ENCODE measurements at regions not wholly inside any gene's neighbourhood (a gene's known extent, or its start where the extent isn't known, plus 50 kb on each side); places are given as distances from the start of the nearest gene placed in this dataset.

DNA sequence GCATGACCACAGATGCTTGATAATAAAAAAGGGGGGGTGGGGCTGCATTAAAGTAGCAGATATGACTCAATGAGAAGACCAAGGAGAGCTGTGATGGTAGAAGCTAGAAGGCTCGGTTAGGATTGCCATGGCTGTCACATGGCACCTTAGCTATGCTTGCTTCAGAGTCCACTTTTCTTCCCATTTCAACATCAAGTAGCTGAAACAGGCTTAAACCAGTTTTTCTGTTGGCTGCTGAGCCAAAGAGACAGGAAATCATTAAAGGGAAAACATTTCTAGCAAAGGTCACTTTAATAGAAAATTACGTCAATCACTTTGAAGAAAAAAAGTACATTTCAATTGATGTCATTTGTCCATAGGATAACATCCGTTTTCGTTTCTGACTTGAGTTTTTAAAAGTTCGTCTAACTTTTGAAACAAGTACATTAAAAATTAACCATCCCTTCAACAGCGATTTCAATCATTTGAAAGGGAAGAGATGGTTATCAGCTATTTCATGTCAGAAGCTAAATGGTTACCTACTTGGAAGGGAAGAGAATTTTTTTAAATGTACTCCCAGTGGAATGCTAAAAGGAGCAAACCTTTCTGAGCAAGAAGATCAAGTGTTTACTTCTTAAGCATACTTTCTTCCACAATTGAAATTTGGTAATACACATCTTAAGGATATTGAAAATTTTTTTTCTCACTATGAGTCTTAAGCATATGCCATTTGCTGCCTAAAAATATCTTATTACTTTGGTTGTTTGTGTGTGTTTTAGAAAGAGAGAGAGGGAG lies 488.1 kb upstream of the PRMT6 start:
- ATAC-seq (ENCODE audit: low FRiP score) (no peak), DNase-seq (no peak)
- no peak overlapping the region for H3K4me3 ChIP-seq (ENCODE audit: low read length in 2 of 2)
- 35 to 43% methylated on average over 6 of the region's 6 CpGs for WGBS, 2 donors
- intact Hi-C loops (cut with DNase I): no loop called here
- H3K27me3 ChIP-seq (ENCODE audit: control insufficient read depth in 1 of 2, insufficient read depth in 2 of 2, low read length in 1 of 2): no peaks in the 10 kb centered on the region
- no peak overlapping the region for H3K27ac ChIP-seq (ENCODE audit: low read depth in 1 of 2, low read length in 2 of 2)
- H3K36me3 ChIP-seq (ENCODE audit: control insufficient read depth in 1 of 2, insufficient read depth in 2 of 2, low read length in 1 of 2): no peaks in the 10 kb centered on the region
- no peaks in the 10 kb centered on the region for H3K9me3 ChIP-seq (ENCODE audit: control insufficient read depth, low read length)
- H3K4me1 ChIP-seq (ENCODE audit: control insufficient read depth in 1 of 2, insufficient read depth in 2 of 2, low read length in 2 of 2): no peaks in the 10 kb centered on the region

DNA sequence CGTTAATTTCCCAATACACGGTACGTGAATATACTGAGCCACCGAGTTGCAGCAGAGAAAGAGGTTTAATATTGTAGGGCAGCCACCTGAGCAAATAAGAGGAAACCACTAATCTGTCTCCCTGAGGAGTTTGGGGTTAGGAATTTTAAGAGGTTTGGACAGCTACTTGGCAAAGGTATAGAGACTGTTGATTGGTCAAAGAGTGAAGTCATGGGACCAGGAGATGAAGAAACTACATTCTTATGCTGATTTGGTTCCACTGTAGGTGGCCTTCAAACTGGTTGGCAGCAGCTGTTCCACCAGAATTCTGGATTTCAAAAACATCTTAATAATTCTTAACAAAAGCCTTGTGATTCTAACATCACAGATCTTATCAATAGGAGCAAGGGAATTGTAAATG lies 485.4 kb upstream of the PRMT6 start:
- Histone ChIP-seq H3K4me1 (ENCODE audit: control insufficient read depth in 1 of 2, insufficient read depth in 2 of 2, low read length in 2 of 2) (no peaks in the 10 kb centered on the region), H3K36me3 (ENCODE audit: control insufficient read depth in 1 of 2, insufficient read depth in 2 of 2, low read length in 1 of 2) (no peaks in the 10 kb centered on the region), H3K4me3 (ENCODE audit: low read length in 2 of 2) (no peak overlapping the region), H3K27ac (ENCODE audit: low read depth in 1 of 2, low read length in 2 of 2) (no peak overlapping the region), H3K27me3 (ENCODE audit: control insufficient read depth in 1 of 2, insufficient read depth in 2 of 2, low read length in 1 of 2) (no peaks in the 10 kb centered on the region), H3K9me3 (ENCODE audit: control insufficient read depth, low read length) (peaks cover 1% of the 10 kb centered on the region)
- ATAC-seq (ENCODE audit: low FRiP score) (no peak), DNase-seq (no peak)
- 67 to 75% methylated on average over 4 of the region's 4 CpGs for WGBS, 2 donors
- intact Hi-C loops (cut with DNase I): no loop called here

DNA sequence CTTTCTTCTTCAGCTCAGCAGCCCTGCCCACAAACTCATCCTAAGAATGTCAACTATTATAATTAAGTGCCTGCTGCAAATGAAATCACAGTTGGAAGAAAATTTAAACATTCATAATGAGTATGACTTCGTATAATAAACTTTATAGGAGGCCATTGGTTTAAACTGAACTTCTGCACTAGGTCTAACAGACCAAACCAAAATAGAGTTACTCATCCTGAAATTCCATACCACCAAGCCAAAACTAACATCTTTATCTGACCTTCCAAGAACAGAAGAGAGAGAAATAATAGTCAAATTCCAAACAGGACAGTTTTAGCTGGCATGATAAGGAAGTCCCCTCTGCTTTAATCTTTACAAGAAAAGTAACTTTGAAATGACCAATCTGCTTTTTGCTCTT lies 472.4 kb upstream of the PRMT6 start:
- peaks cover 8% of the 10 kb centered on the region for H3K9me3 ChIP-seq (ENCODE audit: control insufficient read depth, low read length)
- no peaks in the 10 kb centered on the region for H3K36me3 ChIP-seq (ENCODE audit: control insufficient read depth in 1 of 2, insufficient read depth in 2 of 2, low read length in 1 of 2)
- no peaks in the 10 kb centered on the region for H3K27me3 ChIP-seq (ENCODE audit: control insufficient read depth in 1 of 2, insufficient read depth in 2 of 2, low read length in 1 of 2)
- ATAC-seq (ENCODE audit: low FRiP score) (no peak), DNase-seq (no peak)
- 15 to 16% methylated on average over 1 of the region's 1 CpG for WGBS, 2 donors
- no peak overlapping the region for H3K4me3 ChIP-seq (ENCODE audit: low read length in 2 of 2)
- intact Hi-C loops (cut with DNase I): loop anchor here in 1 of 2 donors (5.0 kb wide), 1 partner anchor 1168 kb away; no protein-coding TSS in a partner anchor
- no peak overlapping the region for H3K27ac ChIP-seq (ENCODE audit: low read depth in 1 of 2, low read length in 2 of 2)
- H3K4me1 ChIP-seq (ENCODE audit: control insufficient read depth in 1 of 2, insufficient read depth in 2 of 2, low read length in 2 of 2): no peaks in the 10 kb centered on the region

DNA sequence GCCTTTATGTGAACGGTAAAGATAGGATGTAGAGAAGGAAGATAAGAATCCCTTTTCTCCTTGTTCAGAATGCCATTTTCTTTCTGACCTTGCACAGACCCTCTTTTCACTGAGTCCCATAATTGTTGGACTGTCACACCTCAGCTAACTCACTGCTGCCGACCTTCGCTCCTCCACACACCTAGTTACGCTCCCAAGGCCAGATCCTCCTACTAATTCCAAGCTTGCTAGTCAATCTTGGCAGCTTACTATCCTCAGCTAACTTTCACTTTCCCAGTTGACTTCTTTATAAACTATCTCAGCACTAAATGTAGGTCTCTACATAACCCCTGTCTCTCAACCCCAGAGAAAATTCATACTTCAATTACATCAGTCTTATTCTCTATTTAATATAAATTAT lies 471.8 kb upstream of the PRMT6 start:
- 71 to 82% methylated on average over 4 of the region's 4 CpGs for WGBS, 2 donors
- ATAC-seq (ENCODE audit: low FRiP score): no peak

DNA sequence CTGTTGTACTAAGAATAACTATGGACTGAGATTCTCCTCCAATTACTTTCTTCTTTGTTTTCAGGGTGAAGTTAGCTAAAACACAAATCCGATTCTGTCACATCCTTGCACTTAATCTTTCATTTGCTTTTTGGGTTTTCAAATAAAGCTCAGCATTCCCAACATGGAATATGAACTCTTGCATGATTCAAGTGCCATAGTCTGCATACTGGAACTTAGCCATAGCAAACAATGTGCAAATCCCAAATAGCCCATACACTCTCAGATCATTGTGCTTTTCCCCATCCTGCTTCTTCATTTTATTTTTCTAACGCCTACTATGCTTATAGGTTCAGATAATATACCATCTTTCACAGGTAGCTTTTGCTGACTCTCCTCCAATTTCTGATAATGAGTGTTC lies 455.8 kb upstream of the PRMT6 start:
- no peaks in the 10 kb centered on the region for H3K9me3 ChIP-seq (ENCODE audit: control insufficient read depth, low read length)
- no peak for DNase-seq
- WGBS, 2 donors: 0 to 6% methylated on average over 2 of the region's 2 CpGs
- no peak overlapping the region for H3K27ac ChIP-seq (ENCODE audit: low read depth in 1 of 2, low read length in 2 of 2)
- no peak overlapping the region for H3K4me3 ChIP-seq (ENCODE audit: low read length in 2 of 2)
- ATAC-seq (ENCODE audit: low FRiP score): no peak
- no peaks in the 10 kb centered on the region for H3K4me1 ChIP-seq (ENCODE audit: control insufficient read depth in 1 of 2, insufficient read depth in 2 of 2, low read length in 2 of 2)
- H3K27me3 ChIP-seq (ENCODE audit: control insufficient read depth in 1 of 2, insufficient read depth in 2 of 2, low read length in 1 of 2): no peaks in the 10 kb centered on the region
- H3K36me3 ChIP-seq (ENCODE audit: control insufficient read depth in 1 of 2, insufficient read depth in 2 of 2, low read length in 1 of 2): no peaks in the 10 kb centered on the region
- intact Hi-C loops (cut with DNase I): no loop called here

More for the DNA sequence above, 471.8 kb upstream of the PRMT6 start:
- H3K27me3 ChIP-seq (ENCODE audit: control insufficient read depth in 1 of 2, insufficient read depth in 2 of 2, low read length in 1 of 2): no peaks in the 10 kb centered on the region
- no peak overlapping the region for H3K27ac ChIP-seq (ENCODE audit: low read depth in 1 of 2, low read length in 2 of 2)
- H3K9me3 ChIP-seq (ENCODE audit: control insufficient read depth, low read length): peaks cover 10% of the 10 kb centered on the region
- no peaks in the 10 kb centered on the region for H3K4me1 ChIP-seq (ENCODE audit: control insufficient read depth in 1 of 2, insufficient read depth in 2 of 2, low read length in 2 of 2)
- intact Hi-C loops (cut with DNase I): loop anchor here in 1 of 2 donors (5.0 kb wide), 1 partner anchor 1168 kb away; no protein-coding TSS in a partner anchor
- H3K4me3 ChIP-seq (ENCODE audit: low read length in 2 of 2): no peak overlapping the region
- no peaks in the 10 kb centered on the region for H3K36me3 ChIP-seq (ENCODE audit: control insufficient read depth in 1 of 2, insufficient read depth in 2 of 2, low read length in 1 of 2)
- DNase-seq: no peak

DNA sequence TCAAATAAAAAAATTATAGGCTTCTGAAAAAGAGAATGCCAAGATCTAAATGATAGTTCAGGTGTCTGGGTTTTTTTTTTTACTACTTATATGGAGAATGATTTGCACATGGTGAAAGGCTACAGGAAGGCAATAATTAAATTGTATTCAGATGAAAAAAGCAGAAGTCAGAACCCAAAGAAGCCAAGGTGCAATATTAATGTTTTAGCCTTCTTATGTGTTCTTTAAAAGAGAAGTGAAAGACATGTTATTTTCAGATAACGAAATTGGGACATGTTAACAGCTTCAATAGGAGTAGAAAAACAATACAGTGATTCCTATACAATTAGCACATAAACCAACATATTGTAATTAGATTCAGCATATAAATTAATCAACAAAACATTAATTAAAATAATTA lies 452.9 kb upstream of the PRMT6 start:
- 89 to 97% methylated on average over 1 of the region's 1 CpG for WGBS, 2 donors
- ATAC-seq (ENCODE audit: low FRiP score) (no peak), DNase-seq (no peak)
- Histone ChIP-seq H3K27me3 (ENCODE audit: control insufficient read depth in 1 of 2, insufficient read depth in 2 of 2, low read length in 1 of 2) (no peaks in the 10 kb centered on the region), H3K4me1 (ENCODE audit: control insufficient read depth in 1 of 2, insufficient read depth in 2 of 2, low read length in 2 of 2) (no peaks in the 10 kb centered on the region), H3K4me3 (ENCODE audit: low read length in 2 of 2) (no peak overlapping the region), H3K9me3 (ENCODE audit: control insufficient read depth, low read length) (no peaks in the 10 kb centered on the region), H3K27ac (ENCODE audit: low read depth in 1 of 2, low read length in 2 of 2) (no peak overlapping the region), H3K36me3 (ENCODE audit: control insufficient read depth in 1 of 2, insufficient read depth in 2 of 2, low read length in 1 of 2) (no peaks in the 10 kb centered on the region)
- intact Hi-C loops (cut with DNase I): no loop called here

DNA sequence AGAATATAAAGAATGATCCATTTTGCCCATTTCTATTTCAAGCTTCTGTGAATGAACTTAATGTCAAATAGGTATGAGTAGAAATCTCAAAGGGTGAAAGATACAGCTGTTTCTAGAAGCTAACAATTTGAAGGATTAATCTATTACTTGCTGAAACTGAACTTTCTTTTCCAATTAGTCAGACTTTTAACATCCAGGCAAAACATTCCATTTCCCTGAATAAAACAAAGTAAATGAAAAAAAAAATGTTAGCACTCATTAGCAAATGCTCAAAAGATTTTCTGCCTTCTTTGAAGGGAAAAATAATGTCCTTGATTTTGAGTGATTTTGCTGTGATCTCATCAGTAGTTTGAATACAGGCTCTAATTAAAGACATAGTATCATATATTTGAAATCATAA lies 447.6 kb upstream of the PRMT6 start:
- ATAC-seq (ENCODE audit: low FRiP score): no peak
- H3K4me3 ChIP-seq (ENCODE audit: low read length in 2 of 2): no peak overlapping the region
- H3K27me3 ChIP-seq (ENCODE audit: control insufficient read depth in 1 of 2, insufficient read depth in 2 of 2, low read length in 1 of 2): no peaks in the 10 kb centered on the region
- no peak for DNase-seq
- no peaks in the 10 kb centered on the region for H3K4me1 ChIP-seq (ENCODE audit: control insufficient read depth in 1 of 2, insufficient read depth in 2 of 2, low read length in 2 of 2)
- H3K36me3 ChIP-seq (ENCODE audit: control insufficient read depth in 1 of 2, insufficient read depth in 2 of 2, low read length in 1 of 2): no peaks in the 10 kb centered on the region
- intact Hi-C loops (cut with DNase I): no loop called here
- H3K9me3 ChIP-seq (ENCODE audit: control insufficient read depth, low read length): no peaks in the 10 kb centered on the region
- H3K27ac ChIP-seq (ENCODE audit: low read depth in 1 of 2, low read length in 2 of 2): no peak overlapping the region

DNA sequence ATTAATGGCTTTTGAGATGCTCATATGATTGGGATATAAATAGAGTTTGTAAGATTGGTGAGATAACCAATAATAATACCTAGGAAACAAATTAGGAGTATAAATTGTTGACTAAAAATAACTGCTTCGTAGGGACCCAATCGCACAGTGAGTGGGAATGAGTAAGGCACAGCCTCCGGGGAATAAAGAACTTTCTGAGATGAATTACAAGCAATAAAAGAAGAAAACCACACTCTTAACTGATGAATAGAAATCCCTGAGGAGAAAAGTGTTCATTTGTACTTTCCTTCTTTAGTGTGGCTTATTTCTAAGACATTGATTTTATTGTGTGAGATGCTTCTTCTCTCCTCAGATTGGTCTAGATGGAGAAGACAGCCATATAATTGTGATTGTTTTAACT lies 443.4 kb upstream of the PRMT6 start:
- DNase-seq (no peak), ATAC-seq (ENCODE audit: low FRiP score) (no peak)
- no peaks in the 10 kb centered on the region for H3K9me3 ChIP-seq (ENCODE audit: control insufficient read depth, low read length)
- no peak overlapping the region for H3K4me3 ChIP-seq (ENCODE audit: low read length in 2 of 2)
- H3K27ac ChIP-seq (ENCODE audit: low read depth in 1 of 2, low read length in 2 of 2): no peak overlapping the region
- WGBS, 2 donors: 43 to 49% methylated on average over 3 of the region's 3 CpGs
- intact Hi-C loops (cut with DNase I): no loop called here
- no peaks in the 10 kb centered on the region for H3K4me1 ChIP-seq (ENCODE audit: control insufficient read depth in 1 of 2, insufficient read depth in 2 of 2, low read length in 2 of 2)
- H3K27me3 ChIP-seq (ENCODE audit: control insufficient read depth in 1 of 2, insufficient read depth in 2 of 2, low read length in 1 of 2): no peaks in the 10 kb centered on the region
- no peaks in the 10 kb centered on the region for H3K36me3 ChIP-seq (ENCODE audit: control insufficient read depth in 1 of 2, insufficient read depth in 2 of 2, low read length in 1 of 2)

DNA sequence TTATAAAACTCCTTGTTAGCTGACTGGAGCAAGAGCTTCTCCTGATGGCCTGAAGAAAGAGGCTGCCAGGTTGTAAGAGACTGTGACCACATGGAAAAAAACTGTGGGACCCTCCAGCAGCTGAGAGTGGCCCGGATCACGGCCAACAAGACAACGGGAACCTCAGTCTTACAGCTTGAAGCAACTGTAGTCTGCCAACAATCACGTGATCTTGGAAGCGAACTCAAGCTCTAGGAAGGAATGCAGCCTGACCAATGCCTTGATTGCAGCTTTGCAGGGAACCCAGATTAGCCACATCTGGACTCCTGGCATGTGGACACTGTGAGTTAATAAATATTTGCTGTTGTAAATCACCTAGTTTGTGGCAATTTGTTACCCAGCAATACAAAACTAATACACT lies 442.6 kb upstream of the PRMT6 start:
- H3K4me3 ChIP-seq (ENCODE audit: low read length in 2 of 2): no peak overlapping the region
- WGBS, 2 donors: 47 to 51% methylated on average over 5 of the region's 5 CpGs
- ATAC-seq (ENCODE audit: low FRiP score): no peak
- no peaks in the 10 kb centered on the region for H3K27me3 ChIP-seq (ENCODE audit: control insufficient read depth in 1 of 2, insufficient read depth in 2 of 2, low read length in 1 of 2)
- no peaks in the 10 kb centered on the region for H3K9me3 ChIP-seq (ENCODE audit: control insufficient read depth, low read length)
- intact Hi-C loops (cut with DNase I): no loop called here
- H3K27ac ChIP-seq (ENCODE audit: low read depth in 1 of 2, low read length in 2 of 2): no peak overlapping the region
- no peak for DNase-seq
- H3K36me3 ChIP-seq (ENCODE audit: control insufficient read depth in 1 of 2, insufficient read depth in 2 of 2, low read length in 1 of 2): no peaks in the 10 kb centered on the region
- no peaks in the 10 kb centered on the region for H3K4me1 ChIP-seq (ENCODE audit: control insufficient read depth in 1 of 2, insufficient read depth in 2 of 2, low read length in 2 of 2)
